H9 (cell line): ENCODE measurements at regions not wholly inside any gene's neighbourhood (a gene's known extent, or its start where the extent isn't known, plus 50 kb on each side); places are given as distances from the start of the nearest gene placed in this dataset.

Experiments
- DNase-seq: peaks from one replicate; pipeline ENCODE4 v3.0.0-alpha.2; 2017
- H2AFZ ChIP-seq: one replicate; pipeline ENCODE4 v1.6.1; 2013; ENCODE audit warnings: mild to moderate bottlenecking, low read length, control low read depth, moderate library complexity
- H2AK5ac ChIP-seq: 2 replicates; pipeline ENCODE4 v1.6.1; 2013; ENCODE audit warnings: low read length, control low read depth, mixed read lengths; ENCODE audit not compliant: insufficient read length
- H2BK120ac ChIP-seq: one replicate; pipeline ENCODE4 v1.6.1; 2013; ENCODE audit warnings: low read depth, mild to moderate bottlenecking, low read length, control low read depth, inconsistent platforms; ENCODE audit not compliant: poor library complexity, severe bottlenecking
- H2BK12ac ChIP-seq: 2 replicates; pipeline ENCODE4 v1.6.1; 2013; ENCODE audit warnings: low read length, control low read depth, mixed read lengths, low read depth; ENCODE audit not compliant: insufficient read length
- H2BK15ac ChIP-seq: 2 replicates; pipeline ENCODE4 v1.6.1; 2013; ENCODE audit warnings: low read depth, low read length, control low read depth
- H2BK20ac ChIP-seq: one replicate; pipeline ENCODE4 v1.6.1; 2013; ENCODE audit warnings: low read depth, mild to moderate bottlenecking, low read length, control low read depth, inconsistent platforms; ENCODE audit not compliant: poor library complexity, severe bottlenecking
- H2BK5ac ChIP-seq: 2 replicates; pipeline ENCODE4 v1.6.1; 2013; ENCODE audit warnings: low read length, control low read depth, mixed read lengths; ENCODE audit not compliant: insufficient read length
- H3K14ac ChIP-seq: 2 replicates; pipeline ENCODE4 v1.6.1; 2013; ENCODE audit warnings: low read length, control low read depth; ENCODE audit not compliant: insufficient read depth
- H3K18ac ChIP-seq: 2 replicates; pipeline ENCODE4 v1.6.1; 2013; ENCODE audit warnings: low read depth, mild to moderate bottlenecking, mixed read lengths, low read length, control low read depth; ENCODE audit not compliant: insufficient read length
- H3K23ac ChIP-seq: 2 replicates; pipeline ENCODE4 v1.6.1; 2013; ENCODE audit warnings: low read length, control low read depth, mixed read lengths, low read depth; ENCODE audit not compliant: insufficient read length
- H3K23me2 ChIP-seq: 2 replicates; pipeline ENCODE4 v1.6.1; 2013; ENCODE audit warnings: low read depth, mild to moderate bottlenecking, mixed read lengths, low read length, control low read depth; ENCODE audit not compliant: insufficient read length, poor library complexity, severe bottlenecking
- H3K27ac ChIP-seq: 2 replicates; pipeline ENCODE4 v1.5.1; 2013; ENCODE audit warnings: low read length, control low read depth, mixed read lengths, low read depth; ENCODE audit not compliant: insufficient read length
- H3K27me3 ChIP-seq: 2 replicates; pipeline ENCODE4 v1.6.1; 2013; ENCODE audit warnings: low read length, control low read depth, inconsistent platforms; ENCODE audit not compliant: insufficient read depth
- H3K4ac ChIP-seq: 2 replicates; pipeline ENCODE4 v1.6.1; 2013; ENCODE audit warnings: low read depth, mild to moderate bottlenecking, control low read depth, inconsistent platforms, low read length, moderate library complexity
- H3K4me1 ChIP-seq: 2 replicates; pipeline ENCODE4 v1.6.1; 2013; ENCODE audit warnings: low read length, control low read depth, inconsistent platforms; ENCODE audit not compliant: insufficient read depth
- H3K4me2 ChIP-seq: 2 replicates; pipeline ENCODE4 v1.6.1; 2013; ENCODE audit warnings: low read length, control low read depth, mixed read lengths; ENCODE audit not compliant: insufficient read length, insufficient read depth
- H3K56ac ChIP-seq: 2 replicates; pipeline ENCODE4 v1.6.1; 2013; ENCODE audit warnings: low read depth, mild to moderate bottlenecking, mixed read lengths, low read length, control low read depth; ENCODE audit not compliant: insufficient read length
- H3K79me1 ChIP-seq: 2 replicates; pipeline ENCODE4 v1.6.1; 2013; ENCODE audit warnings: low read depth, mild to moderate bottlenecking, moderate library complexity, low read length, control low read depth, inconsistent platforms; ENCODE audit not compliant: insufficient read depth, poor library complexity, severe bottlenecking
- H3K79me2 ChIP-seq: 2 replicates; pipeline ENCODE4 v1.6.1; 2013; ENCODE audit warnings: low read length, control low read depth, inconsistent platforms; ENCODE audit not compliant: insufficient read depth
- H3K9ac ChIP-seq: 2 replicates; pipeline ENCODE4 v1.6.1; 2013; ENCODE audit warnings: low read length, control low read depth, mixed read lengths; ENCODE audit not compliant: insufficient read length; ENCODE audit errors: extremely low read depth
- H3K9me3 ChIP-seq: one replicate; pipeline ENCODE4 v1.6.1; 2013; ENCODE audit warnings: low read depth, low read length, inconsistent platforms; ENCODE audit not compliant: control insufficient read depth
- H3T11ph ChIP-seq: one replicate; pipeline ENCODE4 v1.6.1; 2013; ENCODE audit warnings: mild to moderate bottlenecking, low read length, control low read depth, inconsistent platforms
- H4K20me1 ChIP-seq: one replicate; pipeline ENCODE4 v1.6.1; 2013; ENCODE audit not compliant: control insufficient read depth, insufficient read length, insufficient read depth
- H4K5ac ChIP-seq: 2 replicates; pipeline ENCODE4 v1.6.1; 2013; ENCODE audit warnings: low read depth, mild to moderate bottlenecking, mixed read lengths, low read length, control low read depth; ENCODE audit not compliant: insufficient read length
- H4K8ac ChIP-seq: replicated peaks from 2 replicates; pipeline ENCODE4 v1.6.1; 2013; ENCODE audit warnings: low read length, control low read depth, mixed read lengths, low read depth; ENCODE audit not compliant: insufficient read length
- H4K91ac ChIP-seq: 2 replicates; pipeline ENCODE4 v1.6.1; 2013; ENCODE audit warnings: low read depth, mild to moderate bottlenecking, moderate library complexity, mixed read lengths, low read length, control low read depth; ENCODE audit not compliant: insufficient read length
- H3K27ac Mint-ChIP-seq, 3 experiments: 2 replicates in 2 of 3; 3 replicates in 1 of 3; pipeline ENCODE4 v1.8.0; 2020 to 2021; ENCODE audit warnings: mixed read lengths in 3 of 3, mild to moderate bottlenecking in 1 of 3, moderate library complexity in 1 of 3
- H3K27me3 Mint-ChIP-seq: 2 replicates; pipeline ENCODE4 v1.8.0; 2021; ENCODE audit warnings: low read depth, mild to moderate bottlenecking, moderate library complexity, mixed read lengths
- H3K36me3 Mint-ChIP-seq, 3 experiments: 2 replicates in 2 of 3; 3 replicates in 1 of 3; pipeline ENCODE4 v1.8.0; 2020 to 2021; ENCODE audit warnings: low read depth in 3 of 3, mixed read lengths in 3 of 3; ENCODE audit not compliant: insufficient read depth in 1 of 3
- H3K4me1 Mint-ChIP-seq, 2 experiments: 2 replicates each; pipeline ENCODE4 v1.8.0; 2020; ENCODE audit warnings: mixed read lengths in 2 of 2
- H3K4me3 Mint-ChIP-seq, 2 experiments: 2 replicates in 1 of 2; 3 replicates in 1 of 2; pipeline ENCODE4 v1.8.0; 2020 to 2021; ENCODE audit warnings: mild to moderate bottlenecking in 2 of 2, mixed read lengths in 2 of 2, moderate library complexity in 1 of 2
- H3K9me3 Mint-ChIP-seq, 2 experiments: 2 replicates in 1 of 2; 3 replicates in 1 of 2; pipeline ENCODE4 v1.8.0; 2020; ENCODE audit warnings: mild to moderate bottlenecking in 2 of 2, mixed read lengths in 2 of 2, moderate library complexity in 1 of 2
- CTCF ChIP-seq: fragments of 200-600 bp; sonication (generic); conservative IDR thresholded peaks from 3 replicates; pipeline ENCODE4 v1.8.0; 2021; ENCODE audit warnings: antibody characterized with exemption, mild to moderate bottlenecking
- WGBS: extraction: QIAGEN DNeasy Blood & Tissue Kit; methylation state at CpG from one replicate; pipeline ENCODE4 v1.1.7; 2013; ENCODE audit warnings: missing lambda C conversion rate, low lambda C conversion rate, mixed read lengths; ENCODE audit not compliant: insufficient read length; ENCODE audit errors: extremely low coverage; 5-methylcytosine and 5-hydroxymethylcytosine counted together

GRCh38 chr16:87035053-87035452 lies 282.1 kb downstream of the C16orf95 start:
- no peaks in the 10 kb centered on the region for H3K4me1 ChIP-seq
- H3K4me2 ChIP-seq, result no peak overlapping the region
- TF ChIP-seq CTCF, result no peak
- Mint-ChIP-seq H3K9me3 (peaks cover 0 to 3% of the 10 kb centered on the region in 2 experiments; a peak in 2 of 5 replicates), H3K4me3 (no peak overlapping the region), H3K4me1 (peaks cover 5 to 20% of the 10 kb centered on the region in 2 experiments), H3K36me3 (no peaks in the 10 kb centered on the region), H3K27me3 (peaks cover 4% of the 10 kb centered on the region), H3K27ac (no peak overlapping the region)
- WGBS, result no CpG with 5 or more reads among the region's 7 CpGs
- no peak overlapping the region for H3K4ac ChIP-seq
- no peaks in the 10 kb centered on the region for H3K79me1 ChIP-seq
- no peaks in the 10 kb centered on the region for H3K9me3 ChIP-seq
- DNase-seq, result no peak
- no peak overlapping the region for H2BK12ac ChIP-seq
- no peaks in the 10 kb centered on the region for H3K23me2 ChIP-seq
- no peak overlapping the region for H3K18ac ChIP-seq
- no peak overlapping the region for H2BK5ac ChIP-seq
- H4K91ac ChIP-seq, result no peak overlapping the region
- H2BK20ac ChIP-seq, result no peak overlapping the region
- no peak overlapping the region for H4K8ac ChIP-seq
- no peak overlapping the region for H3K9ac ChIP-seq
- no peak overlapping the region for H2AK5ac ChIP-seq
- H3K23ac ChIP-seq, result no peak overlapping the region
- no peak overlapping the region for H3T11ph ChIP-seq
- H3K14ac ChIP-seq, result no peak overlapping the region
- no peaks in the 10 kb centered on the region for H3K79me2 ChIP-seq
- no peak overlapping the region for H2BK15ac ChIP-seq
- H3K56ac ChIP-seq, result no peak overlapping the region
- H3K27ac ChIP-seq, result no peak overlapping the region
- H4K5ac ChIP-seq, result no peak overlapping the region
- H3K27me3 ChIP-seq, result no peaks in the 10 kb centered on the region
- no peak overlapping the region for H2AFZ ChIP-seq
- H4K20me1 ChIP-seq, result no peaks in the 10 kb centered on the region
- H2BK120ac ChIP-seq, result no peak overlapping the region
